ENCODE measurements at regions not wholly inside any gene's neighbourhood (a gene's known extent, or its start where the extent isn't known, plus 50 kb on each side); places are given as distances from the start of the nearest gene placed in this dataset.

DNA sequence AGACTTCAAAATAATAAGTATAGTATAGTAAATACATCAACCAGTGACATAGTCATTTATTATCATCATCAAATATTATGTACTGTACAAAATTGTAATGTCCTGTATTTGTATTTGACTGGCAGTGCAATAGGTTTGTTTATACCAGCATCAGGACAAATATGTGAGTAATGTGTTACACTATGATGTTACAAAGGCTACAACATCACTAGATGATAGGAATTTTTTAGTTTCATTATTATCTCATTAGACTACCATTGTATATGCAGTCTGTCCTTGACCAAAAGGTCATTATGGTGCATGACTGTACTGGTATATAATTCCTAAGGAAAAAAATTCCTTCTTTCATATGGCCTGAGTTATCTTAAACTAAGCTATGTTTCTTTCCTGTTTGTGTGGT lies 63.6 kb upstream of the VCAN start:
- no peak for TF ChIP-seq EZH2 (IDR thresholded peaks at IDR 0.05)
- no peak for TF ChIP-seq CTCF (IDR thresholded peaks at IDR 0.05)

Measured in neural progenitor cell (in vitro differentiated cells).